Femur (tissue), 1 donor: ENCODE measurements at regions not wholly inside any gene's neighbourhood (a gene's known extent, or its start where the extent isn't known, plus 50 kb on each side); places are given as distances from the start of the nearest gene placed in this dataset.

ENCODE experiments used
- DNase-seq: peaks from one replicate; pipeline ENCODE4 v3.0.0-alpha.2; 2017

GRCh38 chr6:169868458-169868857 lies 117.0 kb downstream of the ERMARD start:
- peak; percentile 74 for DNase-seq

DNA sequence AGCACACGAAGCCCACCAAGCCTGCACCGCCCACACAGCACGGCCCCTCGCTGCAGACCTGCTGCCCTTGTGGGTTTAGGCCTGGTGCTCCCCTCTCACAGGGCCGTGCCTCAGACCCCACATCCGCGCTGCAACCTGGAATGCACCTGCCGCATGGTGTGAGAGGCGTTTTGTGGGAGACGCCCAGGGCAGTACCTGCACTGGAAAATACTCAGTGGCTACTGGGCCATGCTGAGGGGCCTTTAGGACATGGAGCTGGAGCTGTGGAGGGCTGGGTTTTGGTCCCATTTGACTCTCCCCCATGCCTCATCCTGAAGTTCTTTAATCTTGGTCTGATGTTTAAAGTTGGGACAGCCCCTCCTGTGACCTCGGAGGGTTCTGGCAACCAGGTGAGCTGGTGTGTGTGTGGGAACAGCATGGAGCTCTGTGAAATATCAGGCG lies 116.3 kb downstream of the ERMARD start:
- no peak for DNase-seq

DNA sequence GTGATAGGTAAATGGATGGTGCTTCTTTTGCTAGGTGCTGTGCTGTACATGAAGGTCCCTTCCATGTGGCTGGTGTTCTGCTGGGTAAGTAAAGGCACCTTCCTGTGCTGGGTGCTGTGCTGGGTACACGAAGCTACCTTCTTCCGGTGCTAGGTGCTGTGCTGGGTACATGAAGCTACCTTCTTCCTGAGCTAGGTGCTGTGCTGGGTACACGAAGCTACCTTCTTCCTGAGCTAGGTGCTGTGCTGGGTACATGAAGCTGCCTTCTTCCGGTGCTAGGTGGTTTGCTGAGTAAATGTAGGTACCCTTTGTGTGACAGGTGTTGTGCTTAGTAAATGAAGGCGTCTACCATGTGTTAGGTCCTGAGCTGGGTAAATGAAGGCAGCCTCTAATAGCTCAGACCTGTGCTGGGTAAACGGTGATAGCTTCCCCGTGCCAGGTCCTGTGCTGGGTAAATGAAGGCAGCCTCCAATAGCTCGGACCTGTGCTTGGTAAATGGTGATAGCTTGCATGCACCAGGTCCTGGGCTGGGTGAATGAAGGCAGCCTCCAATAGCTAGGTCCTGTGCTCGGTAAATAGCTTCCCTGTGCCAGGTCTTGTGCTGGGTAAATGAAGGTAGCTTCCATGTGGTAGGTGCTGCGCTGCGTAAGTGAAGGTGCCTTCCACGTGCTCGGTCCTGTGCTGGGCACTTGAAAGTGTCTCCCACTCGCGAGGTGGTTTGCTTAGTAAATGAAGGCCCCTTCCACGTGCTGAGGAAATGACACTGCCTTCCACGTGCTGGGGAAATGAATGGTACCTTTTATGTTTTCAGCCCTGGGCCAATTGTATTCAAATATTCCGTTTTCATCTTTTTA lies 115.5 kb downstream of the ERMARD start:
- DNase-seq = peak; percentile 4

DNA sequence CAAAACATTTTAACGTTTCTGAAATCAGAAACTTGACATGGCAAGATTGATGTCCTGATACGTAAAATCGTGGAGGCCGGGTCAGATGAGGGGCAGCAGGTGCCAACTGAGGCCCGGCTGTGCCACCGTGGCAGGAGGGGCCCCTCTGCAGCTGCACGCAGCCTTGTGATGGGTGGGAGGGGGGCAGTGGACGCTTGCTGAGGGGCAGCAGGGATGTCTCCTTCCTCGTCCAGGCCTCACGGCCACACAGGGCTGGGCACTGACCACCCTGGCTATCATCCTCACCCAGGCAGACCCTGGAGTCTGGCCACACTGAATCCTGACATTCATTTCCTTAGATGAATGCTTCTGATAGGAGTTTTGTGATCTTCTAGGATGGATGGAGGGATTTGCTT lies 114.7 kb downstream of the ERMARD start:
- DNase-seq = peak; percentile 15

GRCh38 chr6:169865346-169866139 lies 114.1 kb downstream of the ERMARD start:
- DNase-seq = peak; percentile 10

DNA sequence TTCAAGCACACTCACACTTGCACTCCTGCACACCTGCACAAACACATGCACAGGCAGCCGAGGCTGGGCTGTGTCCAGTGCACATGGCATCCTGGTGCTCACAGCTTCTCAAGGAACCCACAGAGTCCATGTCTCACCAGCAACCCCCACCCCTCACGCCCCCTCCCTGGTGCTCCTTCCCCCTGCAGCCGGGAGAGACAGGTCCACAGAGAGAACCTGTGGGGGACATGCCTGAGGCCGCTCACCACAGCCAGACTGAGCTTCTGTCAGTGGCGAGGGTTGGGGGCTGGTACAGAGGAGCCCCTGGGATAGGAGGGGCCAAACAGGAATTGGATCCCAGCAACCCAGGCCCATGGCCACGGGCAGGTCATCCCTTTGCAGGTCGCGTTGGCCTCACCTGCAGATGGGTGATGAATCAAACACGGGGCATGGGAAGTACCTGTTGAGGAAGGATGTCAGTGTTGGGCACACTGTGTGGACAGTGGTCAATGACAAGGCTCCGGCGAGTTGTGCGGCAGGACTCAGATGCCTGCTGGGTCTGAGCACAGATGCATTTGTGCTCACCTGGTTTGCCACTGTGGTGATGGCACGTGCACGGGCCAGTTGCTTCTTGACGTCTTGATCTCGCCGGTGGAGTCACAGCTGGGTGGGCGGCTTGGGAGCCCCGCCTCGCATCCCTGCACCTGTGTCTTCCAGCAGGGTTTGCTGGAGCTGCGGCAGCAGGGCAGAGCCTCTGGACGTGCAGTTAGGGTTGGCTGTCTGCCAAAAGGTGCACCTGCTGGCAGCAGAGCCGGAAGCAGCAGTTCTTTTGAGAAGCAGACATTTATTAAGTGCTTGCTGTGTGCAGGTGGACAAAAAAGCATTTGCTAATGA lies 113.0 kb downstream of the ERMARD start:
- peak; percentile 20 for DNase-seq

- DNase-seq = no peak
These were observed 112.3 kb downstream of the ERMARD start for GRCh38 chr6:169863710-169864109.

- DNase-seq = peak; percentile 5
These were observed 111.6 kb downstream of the ERMARD start for GRCh38 chr6:169862892-169863525.

- DNase-seq = peak; percentile 12
These were observed 110.8 kb downstream of the ERMARD start for GRCh38 chr6:169862043-169862891.

DNA sequence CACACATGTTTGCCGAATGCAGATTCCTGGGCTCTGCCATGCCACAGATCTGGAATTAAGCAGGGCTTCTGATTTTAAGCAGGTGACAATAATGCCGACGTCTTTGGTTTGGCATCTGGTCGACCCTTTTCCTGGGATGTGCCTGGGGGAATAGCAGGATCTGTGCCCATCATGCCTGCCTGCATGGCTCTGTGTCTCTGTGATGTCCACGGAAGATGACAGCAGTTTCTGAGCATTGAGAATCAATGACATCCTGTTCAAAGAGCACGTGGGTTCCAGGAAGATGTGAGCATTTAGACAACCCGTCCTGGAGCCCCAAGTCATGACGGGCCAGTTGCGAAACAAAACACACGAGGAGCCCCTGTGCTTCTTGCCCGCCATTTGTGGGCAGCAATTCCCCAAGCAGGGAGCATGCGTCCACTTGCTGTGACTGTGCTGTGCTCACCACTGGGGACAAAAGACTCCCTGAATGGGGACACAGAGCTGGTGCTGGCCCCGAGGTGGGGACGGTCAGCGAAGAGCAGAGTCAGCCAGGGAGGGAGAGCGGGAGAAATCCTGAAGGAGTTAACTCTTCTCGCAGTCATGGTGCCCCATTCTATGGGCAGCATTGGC lies 110.1 kb downstream of the ERMARD start:
- DNase-seq = peak; percentile 13

- DNase-seq = peak; percentile 22
These were observed 108.7 kb downstream of the ERMARD start for GRCh38 chr6:169859978-169860703.

GRCh38 chr6:169859401-169859977 lies 108.1 kb downstream of the ERMARD start:
- peak; percentile 10 for DNase-seq

GRCh38 chr6:169858935-169859351 lies 107.5 kb downstream of the ERMARD start:
- peak; percentile 4 for DNase-seq

GRCh38 chr6:169858293-169858934 lies 107.0 kb downstream of the ERMARD start:
- DNase-seq = peak; percentile 6

DNA sequence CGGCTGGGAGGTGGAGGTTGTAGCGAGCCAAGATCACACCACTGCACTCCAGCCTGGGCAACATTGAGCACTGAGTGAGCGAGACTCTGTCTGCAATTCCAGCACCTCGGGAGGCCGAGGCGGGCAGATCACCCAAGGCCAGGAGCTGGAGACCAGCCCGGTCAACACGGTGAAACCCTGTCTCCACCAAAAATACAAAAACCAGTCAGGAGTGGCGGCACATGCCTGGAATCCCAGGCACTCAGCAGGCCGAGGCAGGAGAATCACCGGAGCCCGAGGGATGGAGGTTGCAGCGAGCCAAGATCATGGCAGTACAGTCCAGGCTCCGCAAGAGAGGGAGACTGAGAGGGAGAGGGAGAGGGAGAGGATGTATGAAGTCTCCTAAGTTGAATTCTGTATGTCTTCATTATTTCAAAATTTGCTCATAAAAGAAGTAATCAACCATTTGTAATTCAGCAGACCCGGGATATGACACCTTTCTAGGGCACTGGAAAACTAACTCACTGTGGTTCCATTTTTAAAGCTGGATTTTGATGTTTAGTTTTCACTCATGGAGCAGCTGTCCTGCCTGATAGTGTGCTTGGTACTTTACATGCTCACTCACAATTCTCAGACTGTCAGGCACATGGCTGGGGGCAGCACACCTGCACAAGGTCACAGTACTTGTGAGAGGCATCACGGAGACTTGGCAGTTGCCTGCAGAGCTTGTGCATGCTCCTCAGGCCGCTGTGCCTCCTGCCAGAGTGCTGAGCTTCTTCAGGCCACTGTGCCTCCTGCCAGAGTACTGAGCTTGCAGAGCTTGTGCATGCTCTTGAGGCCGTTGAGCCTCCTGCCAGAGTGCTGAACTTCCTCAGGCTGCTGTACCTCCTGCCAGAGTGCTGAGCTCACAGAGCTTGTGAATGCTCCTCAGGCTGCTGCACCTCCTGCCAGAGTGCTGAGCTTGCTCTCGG lies 106.2 kb downstream of the ERMARD start:
- DNase-seq = peak; percentile 8

GRCh38 chr6:169856442-169857342 lies 105.3 kb downstream of the ERMARD start:
- DNase-seq = peak; percentile 13

GRCh38 chr6:169854813-169855212 lies 103.4 kb downstream of the ERMARD start:
- no peak for DNase-seq
